ENCODE measurements at regions not wholly inside any gene's neighbourhood (a gene's known extent, or its start where the extent isn't known, plus 50 kb on each side); places are given as distances from the start of the nearest gene placed in this dataset.

- TF ChIP-seq NANOG (IDR thresholded peaks at IDR 0.05; ENCODE audit: insufficient read depth, low read depth, low read length, poor library complexity, severe bottlenecking) (no peak), POLR2A (IDR thresholded peaks at IDR 0.05; ENCODE audit: control extremely low read depth in 1 of 2, low read depth in 2 of 2, low read length in 2 of 2) (no peak), SRF (IDR thresholded peaks at IDR 0.05; ENCODE audit: low read depth, low read length) (no peak)
Observed at GRCh38 chr4:186342582-186342981, 76.6 kb downstream of the F11 start (continued).
